ENCODE measurements at regions not wholly inside any gene's neighbourhood (a gene's known extent, or its start where the extent isn't known, plus 50 kb on each side); places are given as distances from the start of the nearest gene placed in this dataset.

GRCh38 chr18:4638680-4639079 is 183.6 kb upstream of the DLGAP1 start:
- intact Hi-C loops (cut with micrococcal nuclease) = no loop called here
- DNase-seq = no peak
- Mint-ChIP-seq H3K36me3 (ENCODE audit: low read depth) (no peaks in the 10 kb centered on the region), H3K4me1 (no peaks in the 10 kb centered on the region), H3K27ac (no peak overlapping the region), H3K27me3 (no peaks in the 10 kb centered on the region), H3K9me3 (no peaks in the 10 kb centered on the region), H3K4me3 (no peak overlapping the region)
- TF ChIP-seq CTCF (IDR thresholded peaks at IDR 0.05) = no peak
- no peak for ATAC-seq (ENCODE audit: low read depth)
- POLR2A ChIA-PET = no interaction called here
- CTCF ChIA-PET = no interaction called here

GRCh38 chr18:4637876-4638275 is 182.8 kb upstream of the DLGAP1 start:
- Mint-ChIP-seq H3K27ac (no peak overlapping the region), H3K4me1 (no peaks in the 10 kb centered on the region), H3K36me3 (ENCODE audit: low read depth) (no peaks in the 10 kb centered on the region), H3K27me3 (no peaks in the 10 kb centered on the region), H3K9me3 (no peaks in the 10 kb centered on the region), H3K4me3 (no peak overlapping the region)
- ATAC-seq (ENCODE audit: low read depth) (no peak), DNase-seq (no peak)
- intact Hi-C loops (cut with micrococcal nuclease) = no loop called here
- ChIA-PET POLR2A (no interaction called here), CTCF (no interaction called here)
- TF ChIP-seq CTCF (IDR thresholded peaks at IDR 0.05) = no peak

- ChIA-PET POLR2A (no interaction called here), CTCF (no interaction called here)
- H3K4me3 Mint-ChIP-seq = no peak overlapping the region
- intact Hi-C loops (cut with micrococcal nuclease) = no loop called here
- no peaks in the 10 kb centered on the region for H3K27me3 Mint-ChIP-seq
- DNase-seq (no peak), ATAC-seq (ENCODE audit: low read depth) (no peak)
- peaks cover 3% of the 10 kb centered on the region for H3K9me3 Mint-ChIP-seq
- H3K27ac Mint-ChIP-seq = no peak overlapping the region
- no peaks in the 10 kb centered on the region for H3K4me1 Mint-ChIP-seq
- no peak for TF ChIP-seq CTCF (IDR thresholded peaks at IDR 0.05)
- H3K36me3 Mint-ChIP-seq (ENCODE audit: low read depth) = no peaks in the 10 kb centered on the region
Observed at GRCh38 chr18:4636967-4637366, 181.9 kb upstream of the DLGAP1 start.

GRCh38 chr18:4631239-4631638 is 176.1 kb upstream of the DLGAP1 start:
- DNase-seq = no peak
- H3K4me1 Mint-ChIP-seq = no peaks in the 10 kb centered on the region
- ChIA-PET CTCF (no interaction called here), POLR2A (no interaction called here)
- ATAC-seq (ENCODE audit: low read depth) = no peak
- H3K27me3 Mint-ChIP-seq = no peaks in the 10 kb centered on the region
- intact Hi-C loops (cut with micrococcal nuclease) = no loop called here
- no peak overlapping the region for H3K27ac Mint-ChIP-seq
- peaks cover 3% of the 10 kb centered on the region for H3K9me3 Mint-ChIP-seq
- no peaks in the 10 kb centered on the region for H3K36me3 Mint-ChIP-seq (ENCODE audit: low read depth)
- H3K4me3 Mint-ChIP-seq = no peak overlapping the region
- no peak for TF ChIP-seq CTCF (IDR thresholded peaks at IDR 0.05)

GRCh38 chr18:4605212-4605611 is 150.1 kb upstream of the DLGAP1 start:
- Mint-ChIP-seq H3K27ac (no peak overlapping the region), H3K27me3 (no peaks in the 10 kb centered on the region), H3K4me1 (no peaks in the 10 kb centered on the region), H3K36me3 (ENCODE audit: low read depth) (no peaks in the 10 kb centered on the region), H3K9me3 (no peaks in the 10 kb centered on the region), H3K4me3 (no peak overlapping the region)
- no peak for TF ChIP-seq CTCF (IDR thresholded peaks at IDR 0.05)
- ChIA-PET CTCF (no interaction called here), POLR2A (no interaction called here)
- intact Hi-C loops (cut with micrococcal nuclease) = no loop called here
- DNase-seq (no peak), ATAC-seq (ENCODE audit: low read depth) (no peak)
